ENCODE measurements at regions not wholly inside any gene's neighbourhood (a gene's known extent, or its start where the extent isn't known, plus 50 kb on each side); places are given as distances from the start of the nearest gene placed in this dataset.

GRCh38 chr5:45037927-45038326, 229.2 kb downstream of the MRPS30 start:
- Mint-ChIP-seq H3K36me3 (ENCODE audit: insufficient read depth) (no peaks in the 10 kb centered on the region), H3K9me3 (peaks cover 0 to 1% of the 10 kb centered on the region in 2 donors), H3K4me3 (no peak overlapping the region), H3K4me1 (ENCODE audit: low read depth in 2 of 2) (no peaks in the 10 kb centered on the region), H3K27ac (no peak overlapping the region), H3K27me3 (no peaks in the 10 kb centered on the region)
- no peak for ATAC-seq (replicated peaks)
- no peak for DNase-seq

GRCh38 chr5:45038366-45038987, 229.7 kb downstream of the MRPS30 start:
- Mint-ChIP-seq H3K27ac (no peak overlapping the region), H3K9me3 (peaks cover 0 to 1% of the 10 kb centered on the region in 2 donors), H3K4me1 (ENCODE audit: low read depth in 2 of 2) (no peaks in the 10 kb centered on the region), H3K4me3 (no peak overlapping the region), H3K27me3 (no peaks in the 10 kb centered on the region), H3K36me3 (ENCODE audit: insufficient read depth) (no peaks in the 10 kb centered on the region)
- DNase-seq (no peak), ATAC-seq (replicated peaks) (no peak)

- H3K4me1 Mint-ChIP-seq (ENCODE audit: low read depth in 2 of 2): no peaks in the 10 kb centered on the region
- ATAC-seq (replicated peaks) (no peak), DNase-seq (no peak)
- no peak overlapping the region for H3K4me3 Mint-ChIP-seq
- H3K36me3 Mint-ChIP-seq (ENCODE audit: insufficient read depth): no peaks in the 10 kb centered on the region
- no peaks in the 10 kb centered on the region for H3K9me3 Mint-ChIP-seq
- no peaks in the 10 kb centered on the region for H3K27me3 Mint-ChIP-seq
- no peak overlapping the region for H3K27ac Mint-ChIP-seq
Observed at GRCh38 chr5:45042283-45042682, 233.5 kb downstream of the MRPS30 start.

- no peak for ATAC-seq (replicated peaks)
- Mint-ChIP-seq H3K9me3 (peaks cover 0 to 7% of the 10 kb centered on the region in 2 donors), H3K4me3 (no peak overlapping the region), H3K4me1 (ENCODE audit: low read depth in 2 of 2) (no peaks in the 10 kb centered on the region), H3K27ac (no peak overlapping the region), H3K36me3 (ENCODE audit: insufficient read depth) (peaks cover 2% of the 10 kb centered on the region), H3K27me3 (no peaks in the 10 kb centered on the region)
- DNase-seq: no peak
Observed at GRCh38 chr5:45057564-45057963, 248.8 kb downstream of the MRPS30 start.

GRCh38 chr5:45060724-45061123, 252.0 kb downstream of the MRPS30 start:
- Mint-ChIP-seq H3K27ac (no peak overlapping the region), H3K27me3 (no peaks in the 10 kb centered on the region), H3K4me1 (ENCODE audit: low read depth in 2 of 2) (no peaks in the 10 kb centered on the region), H3K4me3 (no peak overlapping the region), H3K36me3 (ENCODE audit: insufficient read depth) (peaks cover 2% of the 10 kb centered on the region), H3K9me3 (peaks cover 0 to 7% of the 10 kb centered on the region in 2 donors)
- ATAC-seq (replicated peaks): no peak
- DNase-seq: no peak

GRCh38 chr5:45062044-45062443, 253.3 kb downstream of the MRPS30 start:
- H3K4me1 Mint-ChIP-seq (ENCODE audit: low read depth in 2 of 2): no peaks in the 10 kb centered on the region
- no peak overlapping the region for H3K27ac Mint-ChIP-seq
- peaks cover 2% of the 10 kb centered on the region for H3K36me3 Mint-ChIP-seq (ENCODE audit: insufficient read depth)
- H3K4me3 Mint-ChIP-seq: no peak overlapping the region
- no peak for DNase-seq
- H3K27me3 Mint-ChIP-seq: no peaks in the 10 kb centered on the region
- no peak for ATAC-seq (replicated peaks)
- H3K9me3 Mint-ChIP-seq: peaks cover 0 to 7% of the 10 kb centered on the region in 2 donors

- no peak overlapping the region for H3K27ac Mint-ChIP-seq
- no peaks in the 10 kb centered on the region for H3K4me1 Mint-ChIP-seq (ENCODE audit: low read depth in 2 of 2)
- H3K9me3 Mint-ChIP-seq: peaks cover 0 to 12% of the 10 kb centered on the region in 2 donors
- H3K36me3 Mint-ChIP-seq (ENCODE audit: insufficient read depth): no peaks in the 10 kb centered on the region
- H3K27me3 Mint-ChIP-seq: no peaks in the 10 kb centered on the region
- ATAC-seq (replicated peaks) (no peak), DNase-seq (no peak)
- no peak overlapping the region for H3K4me3 Mint-ChIP-seq
Observed at GRCh38 chr5:45081082-45081481, 272.3 kb downstream of the MRPS30 start.

GRCh38 chr5:45089870-45090269, 281.1 kb downstream of the MRPS30 start:
- Mint-ChIP-seq H3K4me1 (ENCODE audit: low read depth in 2 of 2) (no peaks in the 10 kb centered on the region), H3K4me3 (no peak overlapping the region), H3K27ac (no peak overlapping the region), H3K27me3 (no peaks in the 10 kb centered on the region), H3K36me3 (ENCODE audit: insufficient read depth) (no peaks in the 10 kb centered on the region), H3K9me3 (peaks cover 9 to 12% of the 10 kb centered on the region in 2 donors)
- ATAC-seq (replicated peaks): no peak
- DNase-seq: no peak

- ATAC-seq (replicated peaks) (no peak), DNase-seq (no peak)
- H3K9me3 Mint-ChIP-seq: peaks cover 4 to 15% of the 10 kb centered on the region in 2 donors
- H3K4me1 Mint-ChIP-seq (ENCODE audit: low read depth in 2 of 2): no peaks in the 10 kb centered on the region
- no peak overlapping the region for H3K27ac Mint-ChIP-seq
- H3K27me3 Mint-ChIP-seq: no peaks in the 10 kb centered on the region
- no peaks in the 10 kb centered on the region for H3K36me3 Mint-ChIP-seq (ENCODE audit: insufficient read depth)
- no peak overlapping the region for H3K4me3 Mint-ChIP-seq
Observed at GRCh38 chr5:45093377-45093776, 284.6 kb downstream of the MRPS30 start.

- no peaks in the 10 kb centered on the region for H3K4me1 Mint-ChIP-seq (ENCODE audit: low read depth in 2 of 2)
- no peaks in the 10 kb centered on the region for H3K27me3 Mint-ChIP-seq
- no peak overlapping the region for H3K4me3 Mint-ChIP-seq
- H3K27ac Mint-ChIP-seq: peak overlapping the region in 1 of 2 donors; percentile 21
- H3K9me3 Mint-ChIP-seq: peaks cover 1 to 9% of the 10 kb centered on the region in 2 donors
- DNase-seq: no peak
- no peak for ATAC-seq (replicated peaks)
- no peaks in the 10 kb centered on the region for H3K36me3 Mint-ChIP-seq (ENCODE audit: insufficient read depth)
Observed at GRCh38 chr5:45094876-45095440, 286.2 kb downstream of the MRPS30 start.

GRCh38 chr5:45098483-45098882, 289.7 kb downstream of the MRPS30 start:
- peaks cover 7 to 9% of the 10 kb centered on the region in 2 donors for H3K9me3 Mint-ChIP-seq
- no peak for ATAC-seq (replicated peaks)
- H3K4me3 Mint-ChIP-seq: no peak overlapping the region
- DNase-seq: no peak
- H3K27ac Mint-ChIP-seq: no peak overlapping the region
- no peaks in the 10 kb centered on the region for H3K27me3 Mint-ChIP-seq
- no peaks in the 10 kb centered on the region for H3K36me3 Mint-ChIP-seq (ENCODE audit: insufficient read depth)
- no peaks in the 10 kb centered on the region for H3K4me1 Mint-ChIP-seq (ENCODE audit: low read depth in 2 of 2)

- no peak for ATAC-seq (replicated peaks)
- no peaks in the 10 kb centered on the region for H3K4me1 Mint-ChIP-seq (ENCODE audit: low read depth in 2 of 2)
- H3K27me3 Mint-ChIP-seq: no peaks in the 10 kb centered on the region
- H3K27ac Mint-ChIP-seq: no peak overlapping the region
- no peak for DNase-seq
- H3K36me3 Mint-ChIP-seq (ENCODE audit: insufficient read depth): no peaks in the 10 kb centered on the region
- no peak overlapping the region for H3K4me3 Mint-ChIP-seq
- H3K9me3 Mint-ChIP-seq: peaks cover 0 to 8% of the 10 kb centered on the region in 2 donors
Observed at GRCh38 chr5:45101146-45101545, 292.4 kb downstream of the MRPS30 start.

- no peak for DNase-seq
- Mint-ChIP-seq H3K27me3 (no peaks in the 10 kb centered on the region), H3K9me3 (peaks cover 6 to 15% of the 10 kb centered on the region in 2 donors), H3K4me1 (ENCODE audit: low read depth in 2 of 2) (no peaks in the 10 kb centered on the region), H3K36me3 (ENCODE audit: insufficient read depth) (no peaks in the 10 kb centered on the region), H3K27ac (no peak overlapping the region), H3K4me3 (no peak overlapping the region)
- ATAC-seq (replicated peaks): no peak
Observed at GRCh38 chr5:45105491-45105994, 296.8 kb downstream of the MRPS30 start.

- Mint-ChIP-seq H3K9me3 (peaks cover 0 to 17% of the 10 kb centered on the region in 2 donors), H3K36me3 (ENCODE audit: insufficient read depth) (no peaks in the 10 kb centered on the region), H3K27ac (no peak overlapping the region), H3K27me3 (no peaks in the 10 kb centered on the region), H3K4me3 (no peak overlapping the region), H3K4me1 (ENCODE audit: low read depth in 2 of 2) (no peaks in the 10 kb centered on the region)
- ATAC-seq (replicated peaks): no peak
- no peak for DNase-seq
Observed at GRCh38 chr5:45109062-45109461, 300.3 kb downstream of the MRPS30 start.
